ENCODE measurements at regions not wholly inside any gene's neighbourhood (a gene's known extent, or its start where the extent isn't known, plus 50 kb on each side); places are given as distances from the start of the nearest gene placed in this dataset.
"Not testable (repeated sequence)": the region's sequence is repeated elsewhere in the genome, so short reads cannot be mapped to it uniquely, and the experiment has no call there.

DNA sequence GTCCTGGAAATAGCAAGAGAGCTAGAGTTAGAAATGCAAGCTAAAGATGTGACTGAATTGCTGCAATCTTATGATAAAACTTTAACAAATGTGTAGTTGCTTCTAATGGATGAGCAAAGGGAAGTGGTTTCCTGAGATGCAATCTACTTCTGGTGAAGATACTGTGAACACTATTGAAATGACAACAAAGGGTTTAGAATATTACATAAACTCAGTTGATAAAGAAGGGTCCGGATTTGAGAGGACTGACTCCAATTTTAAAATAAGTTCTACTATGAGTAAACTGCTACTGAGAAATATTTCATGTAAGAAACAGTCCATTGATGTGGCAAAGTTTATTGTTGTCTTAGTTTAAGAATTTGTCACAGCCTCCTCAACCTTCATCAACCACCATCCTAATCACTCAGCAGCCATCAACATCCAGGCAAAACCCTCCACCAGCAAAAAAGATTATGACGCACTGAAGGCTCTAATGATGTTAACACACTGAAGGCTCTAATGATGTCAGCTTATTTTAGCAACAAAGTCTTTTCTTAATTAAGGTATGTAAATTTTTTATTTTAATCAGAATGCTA, 376.2 kb downstream of the CDH10 start:
- TF ChIP-seq, protein P1, sequence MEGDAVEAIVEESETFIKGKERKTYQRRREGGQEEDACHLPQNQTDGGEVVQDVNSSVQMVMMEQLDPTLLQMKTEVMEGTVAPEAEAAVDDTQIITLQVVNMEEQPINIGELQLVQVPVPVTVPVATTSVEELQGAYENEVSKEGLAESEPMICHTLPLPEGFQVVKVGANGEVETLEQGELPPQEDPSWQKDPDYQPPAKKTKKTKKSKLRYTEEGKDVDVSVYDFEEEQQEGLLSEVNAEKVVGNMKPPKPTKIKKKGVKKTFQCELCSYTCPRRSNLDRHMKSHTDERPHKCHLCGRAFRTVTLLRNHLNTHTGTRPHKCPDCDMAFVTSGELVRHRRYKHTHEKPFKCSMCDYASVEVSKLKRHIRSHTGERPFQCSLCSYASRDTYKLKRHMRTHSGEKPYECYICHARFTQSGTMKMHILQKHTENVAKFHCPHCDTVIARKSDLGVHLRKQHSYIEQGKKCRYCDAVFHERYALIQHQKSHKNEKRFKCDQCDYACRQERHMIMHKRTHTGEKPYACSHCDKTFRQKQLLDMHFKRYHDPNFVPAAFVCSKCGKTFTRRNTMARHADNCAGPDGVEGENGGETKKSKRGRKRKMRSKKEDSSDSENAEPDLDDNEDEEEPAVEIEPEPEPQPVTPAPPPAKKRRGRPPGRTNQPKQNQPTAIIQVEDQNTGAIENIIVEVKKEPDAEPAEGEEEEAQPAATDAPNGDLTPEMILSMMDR (IDR thresholded peaks at IDR 0.05; ENCODE audit: unreplicated experiment): no peak

DNA sequence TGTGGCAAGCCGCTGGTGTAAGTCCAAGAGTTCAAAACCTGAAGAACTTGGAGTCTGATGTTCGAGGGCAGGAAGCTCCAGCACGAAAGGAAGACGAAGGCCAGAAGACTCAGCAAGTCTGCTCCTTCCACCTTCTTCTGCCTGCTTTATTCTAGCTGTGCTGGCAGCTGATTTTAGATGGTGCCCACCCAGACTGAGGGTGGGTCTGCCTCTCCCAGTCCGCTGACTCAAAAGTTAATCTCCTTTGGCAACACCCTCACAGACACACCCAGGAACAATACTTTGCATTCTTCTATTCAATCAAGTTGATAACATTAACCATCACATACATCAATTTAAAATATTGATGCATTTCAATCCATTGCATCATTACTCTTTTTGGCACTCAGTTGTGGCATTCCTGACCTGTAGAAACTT, 373.1 kb downstream of the CDH10 start:
- not testable (repeated sequence) for H3K4me1 Mint-ChIP-seq; H3K27me3 Mint-ChIP-seq (ENCODE audit: low read depth); H3K9me3 Mint-ChIP-seq; H3K4me3 Mint-ChIP-seq; H3K36me3 Mint-ChIP-seq; DNase-seq (ENCODE audit: low spot score in 2 of 2, unreplicated experiment in 2 of 2); H3K27ac Mint-ChIP-seq

More for the DNA sequence above, 376.2 kb downstream of the CDH10 start:
- Mint-ChIP-seq H3K36me3 (no peaks in the 10 kb centered on the region), H3K9me3 (no peaks in the 10 kb centered on the region), H3K4me1 (no peaks in the 10 kb centered on the region), H3K27ac (no peak overlapping the region), H3K4me3 (no peak overlapping the region), H3K27me3 (ENCODE audit: low read depth) (no peaks in the 10 kb centered on the region)
- no peak for DNase-seq (ENCODE audit: low spot score in 2 of 2, unreplicated experiment in 2 of 2)

DNA sequence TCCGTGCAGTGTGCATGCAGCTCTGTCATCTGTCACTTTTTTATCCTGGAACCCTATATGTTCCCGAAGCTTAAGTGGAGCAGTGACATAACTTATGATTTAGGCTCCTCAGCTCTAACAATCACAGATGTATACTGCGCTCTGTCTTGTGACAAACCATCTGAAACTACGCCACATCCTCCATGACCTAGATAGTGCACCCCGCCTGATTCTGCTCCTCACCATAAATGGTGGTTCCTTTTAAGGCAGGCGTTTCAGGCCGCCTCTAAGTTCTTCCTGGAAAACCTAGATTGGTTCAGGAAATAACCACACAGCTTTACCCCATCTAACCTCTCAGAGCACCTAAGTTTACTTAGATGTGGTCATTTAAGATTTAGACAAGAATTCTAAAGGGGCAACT, 372.0 kb downstream of the CDH10 start:
- Mint-ChIP-seq H3K27me3 (ENCODE audit: low read depth) (no peaks in the 10 kb centered on the region), H3K36me3 (no peaks in the 10 kb centered on the region), H3K4me3 (no peak overlapping the region), H3K9me3 (no peaks in the 10 kb centered on the region), H3K27ac (no peak overlapping the region), H3K4me1 (no peaks in the 10 kb centered on the region)
- TF ChIP-seq, protein P1 (IDR thresholded peaks at IDR 0.05; ENCODE audit: unreplicated experiment): no peak
- DNase-seq (ENCODE audit: low spot score in 2 of 2, unreplicated experiment in 2 of 2): no peak

DNA sequence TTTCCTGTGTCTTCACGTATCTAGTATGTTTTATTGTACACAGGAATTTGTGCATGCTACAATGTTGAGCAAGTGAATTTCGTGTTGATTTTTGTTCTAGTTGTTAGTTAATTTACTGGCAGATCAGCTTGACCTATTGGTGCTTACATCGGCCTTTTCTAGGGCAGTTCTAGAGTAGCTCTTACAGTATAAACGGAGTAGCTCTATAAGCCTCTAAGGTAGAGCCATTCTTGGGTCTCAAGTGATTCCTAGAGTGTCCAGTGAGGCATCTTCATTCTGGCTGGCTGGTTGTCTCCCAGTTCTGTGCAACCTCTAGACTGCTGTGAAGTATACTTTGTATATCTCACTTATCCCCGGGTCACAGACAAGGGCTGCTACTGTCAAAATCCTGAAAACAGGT, 364.6 kb downstream of the CDH10 start:
- no peaks in the 10 kb centered on the region for H3K27me3 Mint-ChIP-seq (ENCODE audit: low read depth)

DNA sequence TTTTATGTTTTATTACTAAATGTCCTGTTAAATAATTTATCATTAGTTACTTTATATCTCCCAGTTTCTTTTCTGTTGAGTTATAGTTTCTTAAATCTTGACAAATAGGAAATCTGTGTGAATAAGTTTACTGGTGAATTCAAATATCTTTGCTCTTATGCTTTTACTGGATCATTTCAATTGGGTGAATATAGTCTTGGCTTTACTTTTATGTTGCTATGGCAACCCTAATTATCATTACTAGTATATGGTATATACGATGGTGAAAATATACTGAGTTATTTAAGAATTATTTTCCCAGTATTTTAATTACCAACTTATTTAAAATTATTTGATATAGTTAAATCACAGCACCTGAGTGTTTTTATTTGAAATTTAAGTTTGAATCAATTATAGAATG, 363.0 kb downstream of the CDH10 start:
- TF ChIP-seq, protein P1 (IDR thresholded peaks at IDR 0.05; ENCODE audit: unreplicated experiment): no peak
- no peaks in the 10 kb centered on the region for H3K27me3 Mint-ChIP-seq (ENCODE audit: low read depth)
- H3K4me1 Mint-ChIP-seq: no peaks in the 10 kb centered on the region
- H3K4me3 Mint-ChIP-seq: no peak overlapping the region
- H3K27ac Mint-ChIP-seq: no peak overlapping the region
- no peaks in the 10 kb centered on the region for H3K36me3 Mint-ChIP-seq
- no peak for DNase-seq (ENCODE audit: low spot score in 2 of 2, unreplicated experiment in 2 of 2)
- H3K9me3 Mint-ChIP-seq: peaks cover 4% of the 10 kb centered on the region

More for the DNA sequence above, 364.6 kb downstream of the CDH10 start:
- H3K27ac Mint-ChIP-seq: no peak overlapping the region
- no peaks in the 10 kb centered on the region for H3K4me1 Mint-ChIP-seq
- no peak for DNase-seq (ENCODE audit: low spot score in 2 of 2, unreplicated experiment in 2 of 2)
- no peak overlapping the region for H3K4me3 Mint-ChIP-seq
- peaks cover 4% of the 10 kb centered on the region for H3K9me3 Mint-ChIP-seq
- H3K36me3 Mint-ChIP-seq: no peaks in the 10 kb centered on the region
- TF ChIP-seq, protein P1 (IDR thresholded peaks at IDR 0.05; ENCODE audit: unreplicated experiment): no peak

DNA sequence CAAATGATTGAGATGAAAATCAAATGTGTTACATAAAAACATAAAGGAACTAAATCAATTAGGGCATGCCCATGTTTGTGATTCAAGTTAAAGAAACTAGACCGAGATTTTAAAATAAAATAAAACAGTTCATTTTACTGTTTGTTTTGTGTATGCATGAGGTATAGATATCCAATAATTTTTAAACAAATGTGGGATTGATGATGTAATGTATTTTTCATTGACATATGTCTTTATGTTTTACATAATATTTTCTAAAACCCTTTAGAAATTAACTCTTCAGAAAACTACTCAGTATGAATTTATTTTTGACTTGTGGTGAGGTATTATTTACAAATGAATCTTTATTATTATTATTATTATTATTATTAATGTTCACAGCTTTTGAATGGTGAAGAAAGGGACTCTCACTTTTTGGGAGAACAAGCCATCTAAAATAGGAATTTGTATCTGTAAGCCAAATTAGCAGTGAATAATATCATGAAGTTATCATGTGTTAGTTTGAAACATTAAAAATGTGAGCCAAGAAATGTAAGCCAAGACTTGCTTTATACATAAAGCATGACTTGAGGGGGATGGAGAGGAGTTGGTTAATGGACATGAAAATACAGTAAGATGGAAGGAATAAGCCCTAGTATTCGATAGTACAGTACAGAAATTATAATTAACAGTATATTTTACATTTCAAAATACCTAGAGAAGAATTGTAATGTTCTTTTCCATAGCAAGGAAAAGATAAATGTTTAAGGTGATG, 355.0 kb downstream of the CDH10 start:
- no peaks in the 10 kb centered on the region for H3K36me3 Mint-ChIP-seq
- no peaks in the 10 kb centered on the region for H3K27me3 Mint-ChIP-seq (ENCODE audit: low read depth)
- no peaks in the 10 kb centered on the region for H3K4me1 Mint-ChIP-seq
- peaks cover 4% of the 10 kb centered on the region for H3K9me3 Mint-ChIP-seq
- no peak overlapping the region for H3K27ac Mint-ChIP-seq
- TF ChIP-seq, protein P1 (IDR thresholded peaks at IDR 0.05; ENCODE audit: unreplicated experiment): no peak
- H3K4me3 Mint-ChIP-seq: no peak overlapping the region
- no peak for DNase-seq (ENCODE audit: low spot score in 2 of 2, unreplicated experiment in 2 of 2)

All from mesothelial cell of epicardium (in vitro differentiated cells).